HG03196 (cell line): ENCODE measurements at regions not wholly inside any gene's neighbourhood (a gene's known extent, or its start where the extent isn't known, plus 50 kb on each side); places are given as distances from the start of the nearest gene placed in this dataset.

ENCODE experiments used
- ATAC-seq: cut with Tn5 transposase; IDR thresholded peaks from one replicate; pipeline ENCODE4 v1.9.1; 2021; ENCODE audit not compliant: unreplicated experiment

- no peak for ATAC-seq
Observed at GRCh38 chr3:186487819-186488218, 56.4 kb downstream of the CRYGS start.

DNA sequence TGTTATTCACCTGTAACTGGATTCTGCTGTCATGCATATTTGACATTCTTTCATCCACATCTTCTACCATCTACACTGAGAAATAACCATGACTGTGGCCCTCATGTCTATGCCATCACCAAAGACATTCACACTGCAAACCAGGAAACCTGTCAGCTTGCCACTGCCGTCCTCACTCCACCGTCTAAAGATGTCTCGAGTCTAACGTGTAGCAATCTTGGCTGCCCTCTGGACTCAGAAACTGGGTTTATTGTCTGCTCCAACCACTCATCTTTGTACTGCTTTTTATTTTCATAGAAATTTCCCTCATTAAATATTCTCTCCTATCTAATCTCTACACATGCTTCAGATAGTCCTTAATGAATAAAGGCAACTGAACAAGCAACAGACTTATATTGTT is 57.1 kb downstream of the CRYGS start:
- no peak for ATAC-seq

DNA sequence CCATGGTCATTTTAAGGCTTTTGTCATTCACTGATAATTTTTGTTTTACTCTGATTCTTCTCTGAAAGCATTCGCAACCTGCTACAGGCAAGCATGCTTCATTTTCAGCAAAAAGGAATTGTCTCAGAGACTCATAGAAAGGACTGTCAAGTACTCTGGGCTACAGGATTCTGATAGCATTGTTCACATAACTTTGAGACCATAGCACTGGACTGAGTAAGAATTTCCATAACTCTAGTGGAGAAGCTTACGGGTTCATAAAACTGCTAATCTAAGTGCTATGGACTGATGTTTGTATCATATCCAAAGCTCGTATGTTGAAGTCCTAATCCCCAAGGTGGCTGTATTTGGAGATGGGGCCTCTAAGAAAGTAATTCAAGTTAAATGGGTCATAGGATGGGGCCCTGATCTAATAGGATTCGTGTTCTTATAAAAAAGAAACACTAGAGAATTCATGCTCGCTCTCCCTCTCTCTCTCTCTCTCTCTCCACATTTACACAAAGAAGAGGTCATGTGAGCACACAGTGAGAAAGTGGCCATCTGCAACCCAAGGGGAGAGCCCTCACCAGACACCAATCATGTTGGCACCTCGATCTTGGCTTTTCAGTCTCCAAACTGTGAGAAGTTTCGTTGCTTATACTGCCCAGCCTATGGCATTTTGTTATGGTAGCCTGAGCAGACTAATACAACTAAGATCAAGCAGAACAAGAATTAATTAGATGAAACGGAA is 60.4 kb downstream of the CRYGS start:
- ATAC-seq, result no peak

DNA sequence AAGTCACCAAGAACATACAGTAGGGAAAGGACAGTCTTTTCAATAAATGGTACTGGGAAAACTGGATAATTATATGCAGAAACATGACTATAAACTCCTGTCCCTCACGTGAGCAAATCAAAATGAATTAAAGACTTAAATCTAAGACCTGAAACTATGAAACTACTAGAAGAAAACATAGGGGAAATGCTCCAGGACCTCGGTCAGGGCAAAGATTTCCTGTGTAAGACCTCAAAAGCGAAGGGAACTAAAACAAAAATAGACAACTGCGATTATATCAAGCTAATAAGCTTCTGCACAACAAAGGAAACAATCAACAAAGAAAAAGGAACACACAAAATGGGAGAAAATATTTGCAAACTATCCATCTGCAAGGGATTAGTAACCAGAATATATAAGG is 62.7 kb downstream of the CRYGS start:
- ATAC-seq, result no peak

DNA sequence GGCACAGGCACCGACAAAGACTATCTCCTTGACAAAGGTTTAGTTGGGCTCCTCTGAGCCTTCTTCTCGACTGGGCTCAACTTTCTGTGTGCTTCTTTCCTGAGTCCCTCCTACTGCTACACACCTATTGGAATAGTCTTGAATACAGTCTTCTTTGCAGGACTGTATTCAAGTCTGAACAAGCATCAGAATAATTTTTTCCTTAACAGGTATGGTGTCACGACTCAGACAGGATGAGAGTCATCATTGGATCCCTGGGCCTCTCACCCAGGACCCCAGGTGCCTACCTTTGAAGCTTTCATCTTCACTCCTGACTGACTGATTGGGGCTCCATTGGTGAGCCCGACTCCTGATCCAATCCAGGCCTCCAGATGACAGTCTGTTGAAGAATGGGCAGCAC is 66.3 kb downstream of the CRYGS start:
- no peak for ATAC-seq

- no peak for ATAC-seq
Observed at GRCh38 chr3:186477033-186477432, 67.1 kb downstream of the CRYGS start.

GRCh38 chr3:186476541-186476940 is 67.6 kb downstream of the CRYGS start:
- ATAC-seq, result no peak

DNA sequence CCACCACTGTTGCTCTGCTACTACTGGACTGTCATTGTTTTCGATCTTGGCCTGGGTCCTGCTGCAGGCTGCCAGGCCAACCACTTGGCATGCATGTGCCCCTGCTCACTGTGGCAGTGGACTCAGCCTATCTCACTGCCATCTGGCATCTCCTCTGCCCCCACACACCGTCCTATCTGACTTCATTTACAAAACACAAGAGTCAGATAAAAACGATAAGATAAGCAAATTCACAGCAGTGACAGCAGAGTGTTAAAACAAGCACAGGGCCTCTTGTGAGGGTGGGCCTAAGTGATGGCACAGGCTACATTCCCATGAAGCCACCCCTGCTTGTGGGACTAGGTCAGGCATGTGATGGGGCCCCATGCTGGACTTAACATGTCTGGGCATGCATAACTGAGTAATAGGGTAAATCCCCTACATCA is 68.1 kb downstream of the CRYGS start:
- no peak for ATAC-seq

- ATAC-seq, result no peak
Observed at GRCh38 chr3:186473166-186473565, 71.0 kb downstream of the CRYGS start.

DNA sequence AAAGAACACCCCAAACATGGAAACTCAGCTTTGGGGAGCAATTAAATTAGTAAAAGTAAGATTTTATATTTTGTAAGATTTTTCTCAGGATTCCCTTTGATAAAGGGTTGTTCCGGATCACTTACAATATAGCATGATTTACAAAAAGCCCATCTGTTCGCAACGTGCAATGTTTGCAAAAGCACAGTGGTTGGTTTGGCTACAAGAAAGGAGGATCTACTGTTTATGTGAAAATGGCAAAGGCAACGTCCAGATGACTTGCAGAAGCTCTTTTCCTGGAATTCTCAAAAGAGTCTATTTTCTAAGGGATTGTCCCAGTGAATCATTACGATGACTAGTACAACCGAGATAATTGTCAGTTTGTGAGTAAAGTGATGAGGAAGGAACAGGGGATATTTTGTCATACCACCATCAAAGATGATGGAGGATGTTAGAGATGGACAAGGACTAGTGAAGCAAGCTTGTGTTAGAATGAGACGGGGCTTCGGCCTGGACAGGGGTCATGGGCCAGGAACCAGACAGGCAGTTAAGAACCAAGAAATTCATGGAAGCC is 71.6 kb downstream of the CRYGS start:
- ATAC-seq, result no peak

DNA sequence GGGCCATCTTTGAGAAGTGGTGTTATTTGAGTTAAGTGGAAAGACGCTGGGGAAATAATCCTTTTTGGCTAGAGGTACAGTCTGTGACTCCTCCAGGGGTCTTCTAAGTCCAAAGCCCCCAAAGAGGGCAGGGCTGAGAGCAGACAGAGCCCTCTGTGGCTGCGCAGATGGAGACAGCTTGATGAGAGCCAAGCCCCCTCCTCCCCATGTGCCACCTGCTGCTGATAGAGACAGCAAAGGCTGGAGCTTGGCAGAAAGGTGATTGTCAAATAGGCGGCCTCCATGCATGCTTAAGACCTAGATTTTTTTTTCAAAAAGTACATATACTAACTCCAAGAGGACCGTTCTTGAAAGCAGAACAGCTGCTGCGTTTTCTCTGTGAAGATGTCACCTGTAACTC is 72.4 kb downstream of the CRYGS start:
- no peak for ATAC-seq

GRCh38 chr3:186469525-186469924 is 74.7 kb downstream of the CRYGS start:
- no peak for ATAC-seq

- ATAC-seq, result no peak
Observed at GRCh38 chr3:186467969-186468368, 76.2 kb downstream of the CRYGS start.

DNA sequence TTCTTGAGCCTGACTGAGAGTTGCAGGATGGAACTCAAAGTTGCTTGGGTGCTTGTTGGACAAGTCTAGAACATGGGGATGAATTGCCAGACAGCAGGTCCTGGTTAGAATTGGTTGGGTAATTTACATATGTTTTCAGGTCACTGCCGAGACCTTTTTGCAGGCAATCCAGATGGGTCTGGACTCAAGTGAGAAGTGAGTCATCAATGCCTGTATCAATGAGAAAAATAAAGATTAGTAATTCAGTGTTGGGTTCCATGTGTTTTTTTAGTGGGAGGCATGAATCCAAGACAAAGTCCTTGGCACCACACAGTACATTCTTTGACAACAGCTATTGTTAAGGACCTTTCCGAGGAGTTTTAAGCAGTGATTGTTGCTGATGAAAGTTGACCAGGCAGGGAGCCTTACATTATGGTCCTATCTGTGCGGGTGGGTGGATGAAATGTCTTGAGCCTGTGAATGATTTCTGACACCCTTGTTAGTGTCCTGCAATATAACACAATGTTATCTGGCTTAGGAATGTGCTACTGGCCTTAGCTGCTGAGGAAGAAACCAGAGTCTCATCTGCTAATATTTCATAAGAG is 77.7 kb downstream of the CRYGS start:
- no peak for ATAC-seq

DNA sequence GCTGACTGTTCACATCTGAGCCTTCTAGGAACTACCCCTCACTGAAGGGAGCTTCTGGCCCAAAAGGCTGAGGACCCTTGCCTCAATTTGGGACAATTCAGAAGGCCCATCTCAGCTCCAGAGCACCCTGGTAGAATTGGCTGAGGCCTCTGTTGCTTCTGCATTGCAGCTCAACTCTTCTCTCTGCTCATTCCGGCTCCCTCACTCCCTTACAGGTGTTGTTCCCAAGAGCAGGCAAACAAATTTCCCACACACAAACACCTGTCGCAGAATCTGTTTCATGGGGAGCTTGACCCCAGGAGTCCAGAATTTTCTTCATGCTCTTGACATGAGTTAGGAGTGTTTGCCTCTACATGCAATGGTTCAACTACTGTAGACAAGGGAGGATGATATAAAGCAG is 78.7 kb downstream of the CRYGS start:
- ATAC-seq, result no peak

GRCh38 chr3:186464424-186465093 is 79.6 kb downstream of the CRYGS start:
- no peak for ATAC-seq

DNA sequence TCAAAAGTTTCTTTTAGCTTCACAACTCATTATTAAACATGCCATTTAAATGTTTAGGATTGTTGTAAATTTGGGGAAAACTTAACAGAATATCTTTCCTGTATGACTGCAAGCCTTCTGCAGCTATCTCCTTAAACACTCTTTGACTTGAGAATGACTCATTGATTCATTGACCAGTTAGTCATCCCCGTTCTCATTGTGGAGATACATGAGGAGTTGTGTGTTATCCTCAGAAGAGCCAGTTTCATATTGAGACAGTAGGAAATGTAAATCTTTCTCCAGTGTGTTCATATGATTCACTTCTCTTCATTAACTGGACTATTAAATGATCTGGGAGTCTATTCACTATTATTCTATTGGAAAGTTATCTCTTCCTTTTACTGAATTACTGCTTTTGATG is 83.0 kb downstream of the CRYGS start:
- ATAC-seq, result no peak

DNA sequence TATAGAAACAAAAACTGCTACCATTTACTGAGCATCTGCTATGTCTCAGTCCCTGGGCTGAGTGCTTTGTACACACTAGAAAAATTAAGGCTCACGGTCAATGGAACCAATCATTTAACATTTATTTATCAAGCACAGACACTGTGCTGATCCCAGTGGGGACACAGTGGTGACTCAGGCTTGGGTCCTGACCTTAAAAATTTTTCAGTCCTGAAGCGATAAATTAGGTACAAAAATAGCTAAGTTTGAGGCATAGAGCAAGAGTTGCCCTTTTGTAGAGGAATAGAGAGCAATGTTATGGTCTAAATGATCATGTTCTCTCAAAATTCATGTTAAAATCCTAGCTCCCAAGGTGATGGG is 85.1 kb downstream of the CRYGS start:
- ATAC-seq, result no peak

GRCh38 chr3:186458306-186459107 is 85.7 kb downstream of the CRYGS start:
- ATAC-seq, result no peak

- ATAC-seq, result no peak
Observed at GRCh38 chr3:186457236-186457635, 86.9 kb downstream of the CRYGS start.

DNA sequence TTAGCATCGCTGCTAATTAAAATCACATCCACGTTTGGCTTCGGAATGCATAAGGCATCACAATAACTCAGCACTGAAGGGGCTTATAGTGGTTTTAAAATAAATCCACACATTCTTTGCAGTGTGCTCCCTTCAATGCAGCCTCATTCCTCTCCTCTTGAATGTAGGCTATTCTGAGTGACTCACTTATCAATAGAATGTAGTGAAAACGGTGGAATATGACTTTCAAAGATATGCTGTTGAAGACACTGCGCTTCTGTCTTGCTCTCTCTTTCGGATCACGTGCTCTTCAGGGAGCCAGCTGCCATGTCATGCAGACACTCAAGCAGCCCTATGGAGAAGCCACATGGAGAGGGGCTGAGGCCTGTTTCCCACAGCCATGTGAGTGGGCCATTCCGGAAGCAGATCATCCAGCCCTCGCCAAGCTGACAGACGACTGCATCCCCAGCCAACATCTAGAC is 87.4 kb downstream of the CRYGS start:
- ATAC-seq, result no peak
